Upper lobe of left lung (tissue), 4 donors: ENCODE measurements at regions not wholly inside any gene's neighbourhood (a gene's known extent, or its start where the extent isn't known, plus 50 kb on each side); places are given as distances from the start of the nearest gene placed in this dataset.

Experiments
- CTCF ChIP-seq, 6 experiments: fragments of 450-650 bp in 4 of 6; fragments of 200-600 bp in 2 of 6; sonication (generic) in 2 of 6; IDR thresholded peaks; one replicate each; pipeline ENCODE4 v1.5.1; 2016 to 2019; ENCODE audit warnings: antibody characterized with exemption in 6 of 6
- POLR2A ChIP-seq, 4 donors: fragments of 450-650 bp; IDR thresholded peaks; one replicate each; pipeline ENCODE4 v1.5.1; 2016 to 2017; ENCODE audit warnings: antibody characterized with exemption in 4 of 4, mild to moderate bottlenecking in 2 of 4

- no peak for TF ChIP-seq CTCF (IDR thresholded peaks at IDR 0.05)
- TF ChIP-seq POLR2A (IDR thresholded peaks at IDR 0.05): no peak
These were observed 837.3 kb upstream of the SLC35B3 start for GRCh38 chr6:9272671-9273070.
